Fibroblast of mammary gland (primary cell): ENCODE measurements at regions not wholly inside any gene's neighbourhood (a gene's known extent, or its start where the extent isn't known, plus 50 kb on each side); places are given as distances from the start of the nearest gene placed in this dataset.

Source experiments
- DNase-seq: peaks from one replicate; pipeline ENCODE4 v3.0.0-alpha.2; 2010; ENCODE audit warnings: low read depth
- H3K4me3 ChIP-seq: 2 replicates; pipeline ENCODE4 v1.5.1; 2011; ENCODE audit warnings: low read depth, mild to moderate bottlenecking, low read length, moderate library complexity; ENCODE audit not compliant: control insufficient read depth
- TF ChIP-seq, protein P1 (sequence below): conservative IDR thresholded peaks from 2 replicates; pipeline ENCODE4 v1.5.1; 2011; ENCODE audit warnings: low read depth, low read length, inconsistent platforms; ENCODE audit not compliant: control insufficient read depth, insufficient read depth

DNA sequence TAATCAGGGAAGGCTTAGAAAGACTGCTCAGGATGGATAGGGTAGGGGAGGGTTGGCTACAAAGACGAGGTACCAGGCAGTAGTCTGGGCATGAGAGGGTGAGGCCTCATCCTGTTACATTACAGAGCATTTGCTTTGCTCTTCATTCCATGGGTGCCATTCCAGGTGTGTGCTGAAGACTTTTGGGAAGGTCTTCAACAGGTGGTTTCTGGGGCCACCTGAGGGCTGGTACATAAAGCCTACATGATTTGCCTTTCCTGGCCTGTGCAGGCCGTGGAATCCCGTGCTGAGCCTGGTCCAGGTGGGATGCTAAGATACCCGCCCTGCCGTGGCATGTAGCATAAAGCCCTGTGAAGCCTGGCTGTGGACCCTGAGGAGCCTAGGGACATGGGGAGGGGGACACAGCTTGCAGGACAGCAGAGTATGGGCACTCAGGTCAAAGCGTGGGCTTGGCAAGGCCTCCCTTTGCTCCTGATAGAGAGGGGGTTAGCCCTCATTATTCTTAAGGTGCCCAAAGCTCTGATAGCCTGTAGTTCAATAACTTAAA, 55.6 kb upstream of the ZNF536 start:
- TF ChIP-seq, protein P1, sequence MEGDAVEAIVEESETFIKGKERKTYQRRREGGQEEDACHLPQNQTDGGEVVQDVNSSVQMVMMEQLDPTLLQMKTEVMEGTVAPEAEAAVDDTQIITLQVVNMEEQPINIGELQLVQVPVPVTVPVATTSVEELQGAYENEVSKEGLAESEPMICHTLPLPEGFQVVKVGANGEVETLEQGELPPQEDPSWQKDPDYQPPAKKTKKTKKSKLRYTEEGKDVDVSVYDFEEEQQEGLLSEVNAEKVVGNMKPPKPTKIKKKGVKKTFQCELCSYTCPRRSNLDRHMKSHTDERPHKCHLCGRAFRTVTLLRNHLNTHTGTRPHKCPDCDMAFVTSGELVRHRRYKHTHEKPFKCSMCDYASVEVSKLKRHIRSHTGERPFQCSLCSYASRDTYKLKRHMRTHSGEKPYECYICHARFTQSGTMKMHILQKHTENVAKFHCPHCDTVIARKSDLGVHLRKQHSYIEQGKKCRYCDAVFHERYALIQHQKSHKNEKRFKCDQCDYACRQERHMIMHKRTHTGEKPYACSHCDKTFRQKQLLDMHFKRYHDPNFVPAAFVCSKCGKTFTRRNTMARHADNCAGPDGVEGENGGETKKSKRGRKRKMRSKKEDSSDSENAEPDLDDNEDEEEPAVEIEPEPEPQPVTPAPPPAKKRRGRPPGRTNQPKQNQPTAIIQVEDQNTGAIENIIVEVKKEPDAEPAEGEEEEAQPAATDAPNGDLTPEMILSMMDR, result no peak
- DNase-seq, result no peak
- no peak overlapping the region for H3K4me3 ChIP-seq

DNA sequence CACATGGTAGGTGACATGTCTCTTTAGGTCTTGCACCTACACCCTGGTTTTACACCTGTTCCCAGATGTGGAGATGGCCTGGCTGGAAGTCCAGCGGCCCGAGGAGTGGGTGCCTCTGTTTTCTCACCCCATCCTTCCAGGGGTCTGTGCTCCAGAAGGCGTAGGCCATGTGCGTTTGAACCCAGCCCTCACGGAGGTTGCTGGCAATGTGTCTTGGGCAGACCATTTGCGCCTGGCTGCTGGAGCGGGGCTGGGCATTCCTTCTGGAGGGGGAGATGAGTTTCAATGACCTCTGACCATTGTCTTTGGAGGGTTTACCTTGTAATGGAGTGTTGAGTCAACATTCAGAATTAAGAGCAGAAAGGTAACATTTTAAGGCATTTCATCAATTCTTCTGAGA, 54.8 kb upstream of the ZNF536 start:
- no peak for DNase-seq
- TF ChIP-seq, protein P1, result no peak
- no peak overlapping the region for H3K4me3 ChIP-seq

DNA sequence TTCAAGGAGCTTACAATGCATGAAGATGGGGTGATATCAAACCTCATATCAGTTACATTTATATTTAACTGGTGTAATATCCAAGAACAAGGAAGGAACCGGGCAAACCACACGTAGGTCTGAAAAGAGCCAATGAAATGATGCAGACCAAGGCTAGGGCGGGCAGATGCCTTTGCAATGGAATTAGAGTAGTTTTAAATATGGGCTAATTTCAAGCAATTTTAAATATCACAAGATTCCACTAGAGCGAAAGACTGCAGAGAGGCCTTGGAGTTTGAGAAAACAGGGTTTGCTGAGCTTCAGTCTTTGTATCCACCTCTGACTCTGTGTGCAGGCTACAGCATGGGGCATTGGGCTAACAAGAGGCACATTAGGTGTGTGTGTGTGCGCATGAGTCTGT, 53.9 kb upstream of the ZNF536 start:
- no peak overlapping the region for H3K4me3 ChIP-seq
- TF ChIP-seq, protein P1, result no peak
- DNase-seq, result no peak

DNA sequence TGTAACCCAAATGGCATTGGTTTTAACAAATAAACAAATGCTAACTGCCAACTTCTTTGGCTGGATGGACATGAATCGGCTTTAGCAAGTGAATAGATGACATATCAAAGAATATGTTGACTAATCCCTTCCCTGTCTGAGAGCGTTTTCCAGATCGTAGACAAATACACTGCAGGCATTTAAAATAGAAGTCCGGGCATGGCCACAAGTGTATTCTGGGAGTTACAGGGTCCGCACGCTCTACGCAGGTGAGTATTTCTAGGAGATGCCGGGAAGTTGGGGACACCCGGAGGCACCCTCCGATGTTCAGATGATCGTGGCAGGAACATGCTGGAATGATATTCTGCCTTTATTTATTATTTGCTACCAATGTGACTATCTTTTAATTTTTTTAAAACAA, 53.2 kb upstream of the ZNF536 start:
- TF ChIP-seq, protein P1, result no peak
- H3K4me3 ChIP-seq, result no peak overlapping the region
- DNase-seq, result no peak

DNA sequence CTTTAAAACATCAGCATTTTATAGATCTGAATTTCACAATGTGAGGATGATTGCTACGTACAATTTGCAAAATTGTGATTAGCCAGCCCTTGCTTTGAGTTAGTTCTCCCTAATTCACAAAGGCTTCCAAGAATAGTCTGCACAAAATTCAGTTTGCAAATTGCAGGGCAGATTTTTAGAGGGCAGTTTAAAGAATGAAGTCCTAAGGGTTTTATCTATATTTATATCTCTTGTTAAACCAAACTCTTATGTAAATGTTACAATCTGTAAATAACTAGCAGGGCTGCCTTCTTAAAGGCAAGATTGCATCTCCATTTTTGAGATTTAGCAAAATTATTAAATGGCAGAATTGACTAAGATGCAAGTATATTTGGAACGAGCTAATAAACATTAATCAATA, 52.8 kb upstream of the ZNF536 start:
- no peak overlapping the region for H3K4me3 ChIP-seq
- no peak for DNase-seq
- TF ChIP-seq, protein P1, result no peak

DNA sequence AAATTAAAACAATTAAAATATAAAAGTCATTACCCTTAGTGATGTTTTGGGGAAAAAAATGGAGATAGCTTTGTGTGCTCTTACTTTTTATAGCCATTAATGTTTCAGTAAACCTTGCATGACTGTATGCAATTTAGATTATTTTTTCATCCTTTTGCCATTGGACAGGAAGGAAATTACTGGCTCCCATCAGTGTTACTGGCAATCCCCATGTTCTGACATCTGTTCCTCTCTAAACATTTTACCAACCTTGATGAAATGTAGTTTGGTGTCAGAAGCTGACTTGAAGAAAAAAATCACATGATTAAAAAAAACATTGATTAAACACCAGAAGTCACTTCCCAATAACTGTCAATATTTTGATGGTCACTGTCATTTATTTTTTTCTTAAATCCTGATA, 52.3 kb upstream of the ZNF536 start:
- TF ChIP-seq, protein P1, result no peak
- H3K4me3 ChIP-seq, result no peak overlapping the region
- no peak for DNase-seq

DNA sequence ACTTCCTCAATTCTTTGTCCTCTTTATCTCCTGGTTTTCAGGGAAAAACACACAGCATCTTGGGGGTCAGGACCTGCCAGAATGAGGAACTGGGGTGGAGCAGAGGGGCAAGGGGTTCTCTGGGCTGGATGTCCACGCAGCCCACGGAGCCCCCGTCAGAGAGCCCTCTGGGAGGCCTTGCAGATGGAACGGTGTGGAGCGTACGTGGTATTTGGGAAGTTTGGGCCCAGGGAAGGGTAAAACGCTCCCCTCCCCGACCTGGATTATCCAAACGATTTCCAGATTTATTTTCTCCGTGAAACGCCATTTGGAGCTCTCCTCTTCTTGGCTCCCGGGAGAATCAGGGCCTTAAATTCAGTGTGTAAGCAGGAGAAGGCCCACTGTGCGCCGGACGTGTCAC, 51.7 kb upstream of the ZNF536 start:
- no peak for DNase-seq
- no peak overlapping the region for H3K4me3 ChIP-seq
- TF ChIP-seq, protein P1, result no peak
